ENCODE measurements at regions not wholly inside any gene's neighbourhood (a gene's known extent, or its start where the extent isn't known, plus 50 kb on each side); places are given as distances from the start of the nearest gene placed in this dataset.

DNA sequence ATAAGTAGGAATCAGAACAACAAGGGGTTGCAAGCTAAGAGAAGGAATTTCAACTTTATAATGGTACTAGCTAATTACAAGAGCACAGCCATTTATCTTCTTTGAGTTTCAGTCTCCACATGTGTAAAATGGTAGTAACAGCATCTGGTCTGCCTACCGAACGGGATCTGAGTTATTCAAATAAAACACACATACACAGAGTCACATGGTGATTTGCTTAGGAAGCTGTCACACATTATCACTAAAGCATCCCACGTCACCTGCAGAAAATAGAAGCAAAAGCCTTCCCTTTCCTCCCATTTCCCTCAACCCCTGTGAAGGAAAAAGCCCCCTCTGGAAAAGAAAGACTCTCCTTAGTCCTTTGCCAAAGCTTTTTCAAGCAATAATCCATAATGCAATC, 389.7 kb downstream of the OMA1 start:
- peaks cover under 1% of the 10 kb centered on the region for H3K36me3 Mint-ChIP-seq (ENCODE audit: insufficient read depth)
- H3K4me1 Mint-ChIP-seq: no peaks in the 10 kb centered on the region
- DNase-seq (ENCODE audit: low spot score in 2 of 2): no peak
- no peaks in the 10 kb centered on the region for H3K9me3 Mint-ChIP-seq
- no peak overlapping the region for H3K27ac Mint-ChIP-seq (ENCODE audit: low read depth)
- no peak for ATAC-seq (replicated peaks; ENCODE audit: extremely low read depth, poor library complexity, severe bottlenecking)
- H3K27me3 Mint-ChIP-seq: no peaks in the 10 kb centered on the region
- H3K4me3 Mint-ChIP-seq: no peak overlapping the region

DNA sequence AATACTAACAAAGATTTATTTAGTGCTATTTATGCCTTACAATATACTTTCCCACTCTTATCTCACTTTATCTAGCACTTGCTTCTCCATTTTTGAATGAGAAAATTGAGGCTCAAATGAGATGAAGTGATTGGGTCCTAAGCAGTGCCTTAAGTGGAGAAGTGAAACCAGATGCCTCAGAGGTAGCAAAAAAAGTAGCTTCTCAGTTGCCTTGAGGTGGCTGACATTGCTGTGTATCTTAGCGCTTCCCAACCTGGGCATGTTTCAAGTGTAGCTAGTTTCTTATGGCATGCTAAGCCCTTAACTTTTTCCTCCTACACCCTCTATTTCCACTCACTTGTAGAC, 390.4 kb downstream of the OMA1 start:
- H3K9me3 Mint-ChIP-seq: no peaks in the 10 kb centered on the region
- ATAC-seq (replicated peaks; ENCODE audit: extremely low read depth, poor library complexity, severe bottlenecking) (no peak), DNase-seq (ENCODE audit: low spot score in 2 of 2) (no peak)
- no peaks in the 10 kb centered on the region for H3K4me1 Mint-ChIP-seq
- H3K4me3 Mint-ChIP-seq: no peak overlapping the region
- H3K27me3 Mint-ChIP-seq: no peaks in the 10 kb centered on the region
- H3K27ac Mint-ChIP-seq (ENCODE audit: low read depth): no peak overlapping the region
- H3K36me3 Mint-ChIP-seq (ENCODE audit: insufficient read depth): no peaks in the 10 kb centered on the region

DNA sequence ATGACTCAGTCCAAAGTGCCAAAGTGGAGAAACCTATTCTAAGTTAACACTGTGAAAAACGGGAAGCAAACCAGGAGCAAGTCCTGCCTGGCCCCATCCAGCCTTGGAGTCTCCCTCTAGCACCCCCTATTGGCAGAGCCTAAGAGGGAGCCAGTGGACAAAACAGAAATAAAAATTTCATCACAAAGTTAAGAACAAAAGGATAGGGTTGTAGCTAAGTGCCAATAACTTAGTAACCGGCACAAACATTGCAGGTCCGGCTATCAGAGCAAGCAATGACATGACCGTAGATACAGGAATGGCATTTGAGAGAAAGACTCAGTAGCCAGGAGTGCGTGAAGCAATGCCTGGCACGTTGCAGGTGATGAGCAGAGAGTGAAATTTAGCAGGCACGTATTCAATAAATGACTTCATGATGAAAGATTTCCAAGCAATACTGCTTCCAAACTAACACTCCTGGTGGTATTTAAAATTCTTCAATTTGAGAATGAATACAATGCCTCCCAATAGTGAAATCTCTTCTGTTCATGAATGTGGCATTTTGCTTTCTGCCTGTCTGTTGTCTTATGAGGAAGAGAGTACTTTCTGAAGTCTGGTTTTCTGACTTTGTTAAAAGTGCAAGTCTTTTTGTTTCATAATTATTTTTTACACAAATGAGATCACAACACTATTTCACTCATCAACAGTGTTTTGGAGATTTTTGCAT, 391.0 kb downstream of the OMA1 start:
- DNase-seq (ENCODE audit: low spot score in 2 of 2) (no peak), ATAC-seq (replicated peaks; ENCODE audit: extremely low read depth, poor library complexity, severe bottlenecking) (no peak)
- no peak overlapping the region for H3K27ac Mint-ChIP-seq (ENCODE audit: low read depth)

DNA sequence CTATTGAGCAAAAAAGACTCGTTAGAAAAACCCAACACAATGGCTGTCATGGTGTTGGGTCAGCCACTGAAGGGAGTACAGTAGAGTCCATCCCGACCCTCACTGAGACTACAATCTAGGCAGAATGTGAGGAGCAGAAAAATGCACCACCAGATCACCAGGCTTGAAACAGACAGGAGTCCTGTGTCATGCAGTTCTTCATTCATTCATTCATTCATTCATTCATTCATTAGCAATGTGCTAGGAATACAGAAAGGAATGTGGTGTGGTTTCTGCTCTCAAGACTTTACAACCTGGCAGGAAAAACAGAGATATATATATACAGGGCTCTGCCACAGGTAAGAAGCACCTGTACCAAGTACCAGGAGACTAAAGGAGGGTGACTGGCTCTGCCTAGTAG, 392.3 kb downstream of the OMA1 start:
- DNase-seq (ENCODE audit: low spot score in 2 of 2) (no peak), ATAC-seq (replicated peaks; ENCODE audit: extremely low read depth, poor library complexity, severe bottlenecking) (no peak)
- H3K4me3 Mint-ChIP-seq: no peak overlapping the region
- H3K27me3 Mint-ChIP-seq: no peaks in the 10 kb centered on the region
- no peak overlapping the region for H3K27ac Mint-ChIP-seq (ENCODE audit: low read depth)
- no peaks in the 10 kb centered on the region for H3K9me3 Mint-ChIP-seq
- no peaks in the 10 kb centered on the region for H3K36me3 Mint-ChIP-seq (ENCODE audit: insufficient read depth)
- H3K4me1 Mint-ChIP-seq: no peaks in the 10 kb centered on the region

More for the DNA sequence above, 391.0 kb downstream of the OMA1 start:
- no peaks in the 10 kb centered on the region for H3K36me3 Mint-ChIP-seq (ENCODE audit: insufficient read depth)
- no peak overlapping the region for H3K4me3 Mint-ChIP-seq
- H3K9me3 Mint-ChIP-seq: no peaks in the 10 kb centered on the region
- H3K4me1 Mint-ChIP-seq: no peaks in the 10 kb centered on the region
- no peaks in the 10 kb centered on the region for H3K27me3 Mint-ChIP-seq

DNA sequence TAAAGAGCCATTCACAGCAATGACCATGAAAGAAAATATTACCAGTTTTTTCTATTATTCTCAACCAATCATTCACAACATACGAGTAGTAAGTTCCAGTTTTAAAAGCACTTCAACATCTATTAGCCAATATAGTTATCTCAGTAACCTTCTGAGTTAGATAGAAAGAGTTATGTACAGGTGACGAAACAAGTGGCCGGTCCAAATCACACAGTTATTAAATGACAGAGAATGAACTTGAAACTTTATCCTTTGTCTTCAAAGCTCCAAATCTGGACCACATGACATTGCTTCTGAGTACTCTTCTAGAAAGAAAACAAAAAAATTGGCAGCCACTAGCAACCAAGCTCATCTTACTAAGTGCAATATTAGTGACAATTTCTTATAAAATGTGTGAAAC, 393.8 kb downstream of the OMA1 start:
- no peaks in the 10 kb centered on the region for H3K36me3 Mint-ChIP-seq (ENCODE audit: insufficient read depth)
- H3K9me3 Mint-ChIP-seq: no peaks in the 10 kb centered on the region
- no peak overlapping the region for H3K4me3 Mint-ChIP-seq
- ATAC-seq (replicated peaks; ENCODE audit: extremely low read depth, poor library complexity, severe bottlenecking) (no peak), DNase-seq (ENCODE audit: low spot score in 2 of 2) (no peak)
- H3K27ac Mint-ChIP-seq (ENCODE audit: low read depth): no peak overlapping the region
- no peaks in the 10 kb centered on the region for H3K27me3 Mint-ChIP-seq
- H3K4me1 Mint-ChIP-seq: no peaks in the 10 kb centered on the region

DNA sequence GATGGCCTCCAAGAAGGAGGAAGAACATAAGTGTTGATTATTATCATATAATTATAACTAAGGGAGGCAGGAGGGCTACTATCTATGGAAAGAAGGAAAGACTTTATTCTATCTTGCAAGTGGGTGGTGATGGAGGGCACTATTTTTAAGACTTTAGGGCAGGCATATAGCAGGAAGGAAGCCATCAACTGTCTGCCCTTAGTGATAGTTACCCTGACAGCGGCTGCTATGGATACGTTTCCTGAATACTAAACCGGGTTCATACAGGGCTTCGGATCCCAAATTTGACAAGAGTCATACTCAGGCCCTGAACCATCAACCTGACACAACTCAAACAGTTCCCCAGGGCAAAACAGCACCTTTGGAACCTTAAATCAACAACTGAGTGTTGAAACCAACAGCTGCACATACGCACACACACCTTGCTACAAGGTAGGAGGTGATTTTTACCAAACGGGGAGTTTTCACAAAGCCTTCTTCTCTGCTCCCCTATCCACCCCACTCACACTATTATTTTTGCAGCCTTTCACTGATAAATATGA, 397.2 kb downstream of the OMA1 start:
- Mint-ChIP-seq H3K27me3 (no peaks in the 10 kb centered on the region), H3K4me3 (no peak overlapping the region), H3K4me1 (no peaks in the 10 kb centered on the region), H3K27ac (ENCODE audit: low read depth) (no peak overlapping the region), H3K36me3 (ENCODE audit: insufficient read depth) (no peaks in the 10 kb centered on the region), H3K9me3 (no peaks in the 10 kb centered on the region)
- DNase-seq (ENCODE audit: low spot score in 2 of 2) (no peak), ATAC-seq (replicated peaks; ENCODE audit: extremely low read depth, poor library complexity, severe bottlenecking) (no peak)

DNA sequence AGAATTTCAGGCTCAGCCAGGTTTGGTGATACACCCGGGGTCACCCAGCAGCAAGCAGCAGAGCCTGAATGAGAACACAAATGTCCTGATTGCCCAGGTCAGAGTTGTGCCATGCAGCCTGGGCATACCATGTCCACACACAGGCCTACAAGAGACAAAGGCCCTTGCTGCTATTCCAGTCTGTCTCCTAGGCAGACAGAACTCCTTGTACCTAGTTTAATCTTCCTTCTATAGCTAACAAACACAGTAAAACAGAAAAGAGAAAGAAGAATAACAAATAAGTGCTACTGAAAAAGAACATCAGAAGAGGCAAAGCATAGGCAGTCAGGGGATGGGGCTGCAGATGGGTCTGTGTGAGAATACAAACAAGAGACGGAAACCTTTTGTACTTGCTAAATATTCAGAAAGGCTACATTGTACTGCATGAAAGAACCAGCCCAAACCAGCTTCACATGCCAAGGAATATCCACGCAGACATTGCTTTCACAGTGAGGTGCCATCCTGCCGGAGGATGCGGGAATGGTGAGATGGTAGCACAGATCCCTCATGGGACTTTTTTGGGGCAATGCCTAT, 401.7 kb downstream of the OMA1 start:
- Mint-ChIP-seq H3K9me3 (no peaks in the 10 kb centered on the region), H3K27me3 (no peaks in the 10 kb centered on the region), H3K27ac (ENCODE audit: low read depth) (no peak overlapping the region), H3K4me3 (no peak overlapping the region), H3K36me3 (ENCODE audit: insufficient read depth) (no peaks in the 10 kb centered on the region), H3K4me1 (no peaks in the 10 kb centered on the region)
- ATAC-seq (replicated peaks; ENCODE audit: extremely low read depth, poor library complexity, severe bottlenecking) (no peak), DNase-seq (ENCODE audit: low spot score in 2 of 2) (no peak)

DNA sequence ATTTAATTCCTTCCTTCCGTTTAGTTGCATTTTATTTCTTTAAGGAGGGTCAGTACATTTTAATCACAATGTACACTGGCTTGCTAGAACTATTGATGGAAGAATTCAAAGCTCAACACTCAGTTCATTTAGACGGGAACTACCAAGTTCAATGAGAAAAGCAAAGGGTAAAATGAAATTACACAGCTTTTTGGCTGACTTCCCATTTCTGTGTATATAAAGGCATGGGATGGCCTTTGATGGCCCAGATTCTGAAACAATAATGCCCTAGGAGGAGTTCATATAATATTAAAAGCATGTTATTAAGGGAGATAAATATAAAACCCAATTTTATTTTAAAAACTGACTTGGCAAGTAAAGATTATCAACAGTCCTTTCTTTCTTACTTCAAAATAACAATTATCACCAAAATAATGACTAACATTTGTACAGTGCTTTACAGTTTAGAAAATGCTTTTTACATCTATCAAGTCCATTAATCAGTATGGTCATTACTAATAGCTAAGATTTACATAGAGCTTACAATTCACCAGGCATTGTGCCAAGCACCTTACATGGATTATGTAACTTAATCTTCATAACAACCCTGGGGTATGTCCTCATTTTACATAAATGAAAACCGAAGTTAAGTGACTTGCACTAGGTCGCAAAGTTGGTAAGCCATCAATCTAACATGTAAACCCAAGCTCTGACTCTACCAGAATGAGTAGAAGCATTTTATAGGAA, 402.4 kb downstream of the OMA1 start:
- no peak overlapping the region for H3K4me3 Mint-ChIP-seq
- DNase-seq (ENCODE audit: low spot score in 2 of 2) (no peak), ATAC-seq (replicated peaks; ENCODE audit: extremely low read depth, poor library complexity, severe bottlenecking) (no peak)
- H3K36me3 Mint-ChIP-seq (ENCODE audit: insufficient read depth): no peaks in the 10 kb centered on the region
- no peaks in the 10 kb centered on the region for H3K9me3 Mint-ChIP-seq
- H3K4me1 Mint-ChIP-seq: no peaks in the 10 kb centered on the region
- H3K27me3 Mint-ChIP-seq: no peaks in the 10 kb centered on the region
- H3K27ac Mint-ChIP-seq (ENCODE audit: low read depth): no peak overlapping the region

DNA sequence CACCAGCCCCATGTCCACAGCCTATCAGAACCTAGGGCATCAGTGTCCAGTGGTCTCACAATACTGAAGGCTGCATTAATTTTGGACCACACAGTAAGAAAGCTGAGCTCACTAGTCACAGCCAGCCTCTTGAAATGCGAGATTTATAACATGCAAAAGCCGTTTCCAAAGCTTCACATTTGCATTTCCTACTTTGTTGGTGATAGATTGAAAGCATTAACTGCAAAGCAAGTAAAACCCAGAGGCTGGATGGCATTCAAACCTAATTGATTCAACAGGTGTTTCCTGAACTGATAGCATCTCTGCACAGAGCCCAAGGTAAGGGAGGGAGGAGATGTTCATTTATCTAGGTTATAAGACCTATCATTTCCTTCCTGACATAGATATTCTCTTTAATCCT, 410.1 kb downstream of the OMA1 start:
- ATAC-seq (replicated peaks; ENCODE audit: extremely low read depth, poor library complexity, severe bottlenecking): no peak
- H3K27ac Mint-ChIP-seq (ENCODE audit: low read depth): no peak overlapping the region
- peaks cover 6% of the 10 kb centered on the region for H3K9me3 Mint-ChIP-seq
- no peak overlapping the region for H3K4me3 Mint-ChIP-seq
- no peaks in the 10 kb centered on the region for H3K27me3 Mint-ChIP-seq
- H3K4me1 Mint-ChIP-seq: no peaks in the 10 kb centered on the region
- DNase-seq (ENCODE audit: low spot score in 2 of 2): no peak
- no peaks in the 10 kb centered on the region for H3K36me3 Mint-ChIP-seq (ENCODE audit: insufficient read depth)

DNA sequence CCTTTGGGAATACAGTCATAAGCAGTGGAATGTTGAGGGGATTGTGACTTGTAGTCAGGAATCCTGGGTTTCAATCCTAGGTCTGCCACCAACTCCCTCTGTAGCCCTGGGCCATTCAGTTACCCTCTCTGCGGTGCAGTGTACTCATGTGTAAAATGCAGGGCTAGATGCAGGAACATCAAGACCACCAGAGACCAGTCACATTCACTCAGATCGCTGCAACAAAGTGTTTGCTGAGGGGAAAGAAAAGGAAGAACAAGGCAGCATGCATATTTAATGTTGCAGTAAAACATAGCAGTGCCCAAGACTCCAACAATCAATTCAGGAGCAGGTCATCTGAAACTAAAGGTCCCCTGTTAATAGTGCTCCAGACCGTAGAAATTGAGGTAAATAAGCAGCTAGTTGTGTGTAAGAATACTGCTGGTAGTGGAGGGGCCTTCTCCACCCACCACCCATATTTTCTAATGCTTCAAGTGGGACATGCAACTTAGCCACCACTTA, 410.7 kb downstream of the OMA1 start:
- no peak for ATAC-seq (replicated peaks; ENCODE audit: extremely low read depth, poor library complexity, severe bottlenecking)
- DNase-seq (ENCODE audit: low spot score in 2 of 2): no peak
- no peaks in the 10 kb centered on the region for H3K36me3 Mint-ChIP-seq (ENCODE audit: insufficient read depth)
- no peak overlapping the region for H3K27ac Mint-ChIP-seq (ENCODE audit: low read depth)
- H3K4me3 Mint-ChIP-seq: no peak overlapping the region
- H3K9me3 Mint-ChIP-seq: peaks cover 6% of the 10 kb centered on the region
- H3K4me1 Mint-ChIP-seq: no peaks in the 10 kb centered on the region
- H3K27me3 Mint-ChIP-seq: no peaks in the 10 kb centered on the region

DNA sequence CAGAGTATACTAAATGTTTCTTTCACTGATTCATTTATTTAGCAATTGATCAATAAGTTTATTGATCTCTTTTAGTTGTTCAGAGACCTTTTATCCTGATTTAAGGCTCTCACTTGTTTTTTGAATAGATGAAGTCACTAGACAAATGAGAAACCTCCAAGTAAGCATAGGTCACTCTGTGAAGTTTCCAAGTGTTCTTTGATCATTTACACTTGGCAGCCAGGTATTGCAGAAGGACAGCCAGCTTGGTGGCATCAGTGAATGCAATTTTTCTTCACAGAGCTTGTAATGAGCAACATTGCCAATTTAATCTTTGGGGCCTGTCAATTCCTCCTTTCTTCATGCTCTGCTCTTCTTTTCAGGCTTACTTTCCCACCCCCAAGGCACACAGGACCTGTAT, 413.0 kb downstream of the OMA1 start:
- Mint-ChIP-seq H3K36me3 (ENCODE audit: insufficient read depth) (no peaks in the 10 kb centered on the region), H3K4me1 (no peaks in the 10 kb centered on the region), H3K27me3 (no peaks in the 10 kb centered on the region), H3K27ac (ENCODE audit: low read depth) (no peak overlapping the region), H3K4me3 (no peak overlapping the region), H3K9me3 (peaks cover 6% of the 10 kb centered on the region)
- no peak for ATAC-seq (replicated peaks; ENCODE audit: extremely low read depth, poor library complexity, severe bottlenecking)
- no peak for DNase-seq (ENCODE audit: low spot score in 2 of 2)

DNA sequence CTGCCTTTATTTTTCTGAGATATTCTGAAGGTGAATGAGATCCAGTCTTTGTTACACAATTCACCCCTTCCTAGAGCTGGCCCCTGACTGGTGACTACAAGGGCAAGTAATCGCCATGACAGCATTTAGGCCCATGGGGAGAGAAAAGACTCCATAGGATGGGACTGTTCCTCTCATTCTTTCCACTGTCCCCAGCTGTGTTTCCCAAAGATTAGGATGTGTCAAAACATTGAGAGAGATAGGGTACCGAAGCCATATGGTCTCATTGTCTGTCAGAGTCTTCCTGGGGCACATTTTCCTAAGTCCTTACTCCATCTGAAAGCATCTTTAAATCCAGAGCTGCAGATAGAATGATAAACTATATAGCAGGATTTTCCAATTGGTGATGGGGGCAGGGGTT, 423.5 kb downstream of the OMA1 start:
- Mint-ChIP-seq H3K4me3 (no peak overlapping the region), H3K27ac (ENCODE audit: low read depth) (no peak overlapping the region), H3K36me3 (ENCODE audit: insufficient read depth) (no peaks in the 10 kb centered on the region), H3K4me1 (peaks cover 5% of the 10 kb centered on the region), H3K27me3 (no peaks in the 10 kb centered on the region), H3K9me3 (no peaks in the 10 kb centered on the region)
- DNase-seq (ENCODE audit: low spot score in 2 of 2) (no peak), ATAC-seq (replicated peaks; ENCODE audit: extremely low read depth, poor library complexity, severe bottlenecking) (no peak)

DNA sequence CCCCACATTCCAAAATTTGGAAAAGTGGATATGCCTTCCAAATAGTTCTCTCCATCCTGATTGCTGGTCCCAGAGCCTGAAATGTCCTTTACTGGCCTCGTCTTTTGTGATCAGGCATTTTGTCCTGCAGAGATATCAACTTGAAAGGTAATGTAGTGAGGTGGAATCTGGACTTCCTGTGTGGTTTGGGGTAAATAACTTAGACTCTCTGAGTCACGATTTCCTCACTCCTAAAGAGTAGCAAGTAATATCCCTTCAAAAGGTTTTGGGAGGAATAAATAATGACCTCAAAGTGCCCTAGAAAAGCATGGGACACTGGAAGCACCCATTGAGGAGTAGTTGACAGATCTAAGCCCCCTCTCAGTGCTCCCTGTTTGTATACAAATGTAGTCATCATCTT, 426.6 kb downstream of the OMA1 start:
- ATAC-seq (replicated peaks; ENCODE audit: extremely low read depth, poor library complexity, severe bottlenecking) (no peak), DNase-seq (ENCODE audit: low spot score in 2 of 2) (no peak)
- H3K4me3 Mint-ChIP-seq: no peak overlapping the region
- H3K9me3 Mint-ChIP-seq: no peaks in the 10 kb centered on the region
- peaks cover 5% of the 10 kb centered on the region for H3K4me1 Mint-ChIP-seq
- H3K36me3 Mint-ChIP-seq (ENCODE audit: insufficient read depth): no peaks in the 10 kb centered on the region
- H3K27me3 Mint-ChIP-seq: no peaks in the 10 kb centered on the region
- H3K27ac Mint-ChIP-seq (ENCODE audit: low read depth): no peak overlapping the region

Data from central memory CD8-positive, alpha-beta T cell (primary cell).